Inferior parietal cortex (tissue), 1 donor: ENCODE measurements at regions not wholly inside any gene's neighbourhood (a gene's known extent, or its start where the extent isn't known, plus 50 kb on each side); places are given as distances from the start of the nearest gene placed in this dataset.

Experiments
- DNase-seq: peaks from one replicate; pipeline ENCODE4 v3.0.0-alpha.2; 2016; ENCODE audit errors: extremely low spot score

- no peak for DNase-seq
Measured at GRCh38 chr6:1122083-1122482, 189.8 kb upstream of the FOXQ1 start.

- DNase-seq = no peak
Measured at GRCh38 chr6:1118287-1118647, 193.6 kb upstream of the FOXQ1 start.

GRCh38 chr6:1117530-1118286 is 194.2 kb upstream of the FOXQ1 start:
- no peak for DNase-seq

- no peak for DNase-seq
Measured at GRCh38 chr6:1116149-1116548, 195.7 kb upstream of the FOXQ1 start.

GRCh38 chr6:1113916-1114540 is 197.9 kb upstream of the FOXQ1 start:
- no peak for DNase-seq

GRCh38 chr6:1111361-1111760 is 200.5 kb upstream of the FOXQ1 start:
- no peak for DNase-seq

- DNase-seq = no peak
Measured at GRCh38 chr6:1110941-1111349, 201.0 kb upstream of the FOXQ1 start.

GRCh38 chr6:1110164-1110563 is 201.7 kb upstream of the FOXQ1 start:
- DNase-seq = no peak

- DNase-seq = no peak
Measured at GRCh38 chr6:1109134-1109533, 202.8 kb upstream of the FOXQ1 start.

GRCh38 chr6:1108198-1108597 is 203.7 kb upstream of the FOXQ1 start:
- no peak for DNase-seq

- no peak for DNase-seq
Measured at GRCh38 chr6:1107578-1107977, 204.3 kb upstream of the FOXQ1 start.

GRCh38 chr6:1105833-1106400 is 206.0 kb upstream of the FOXQ1 start:
- no peak for DNase-seq

- no peak for DNase-seq
Measured at GRCh38 chr6:1104988-1105670, 206.8 kb upstream of the FOXQ1 start.

- no peak for DNase-seq
Measured at GRCh38 chr6:1103945-1104623, 207.8 kb upstream of the FOXQ1 start.

GRCh38 chr6:1103021-1103420 is 208.9 kb upstream of the FOXQ1 start:
- DNase-seq = no peak

GRCh38 chr6:1100269-1100668 is 211.6 kb upstream of the FOXQ1 start:
- DNase-seq = no peak

- DNase-seq = no peak
Measured at GRCh38 chr6:1099264-1099663, 212.6 kb upstream of the FOXQ1 start.

GRCh38 chr6:1096967-1097765 is 214.7 kb upstream of the FOXQ1 start:
- DNase-seq = no peak

- DNase-seq = peak; percentile 15
Measured at GRCh38 chr6:1094306-1094705, 217.6 kb upstream of the FOXQ1 start.

GRCh38 chr6:1091900-1092299 is 220.0 kb upstream of the FOXQ1 start:
- no peak for DNase-seq

GRCh38 chr6:1089859-1090258 is 222.0 kb upstream of the FOXQ1 start:
- DNase-seq = no peak
